ENCODE measurements at regions not wholly inside any gene's neighbourhood (a gene's known extent, or its start where the extent isn't known, plus 50 kb on each side); places are given as distances from the start of the nearest gene placed in this dataset.

GRCh38 chr18:46336278-46337111 lies 232.3 kb downstream of the HAUS1 start:
- Histone ChIP-seq H3K27ac (ENCODE audit: low read depth, low read length) (peak overlapping the region; percentile 24), H3K4me3 (ENCODE audit: low read length) (no peak overlapping the region), H3K36me3 (ENCODE audit: control insufficient read depth, insufficient read depth, low read length) (no peaks in the 10 kb centered on the region), H3K9ac (ENCODE audit: low read length) (no peak overlapping the region), H3K27me3 (ENCODE audit: control insufficient read depth, insufficient read depth, low read length) (peaks cover 3% of the 10 kb centered on the region), H3K4me1 (ENCODE audit: control insufficient read depth, insufficient read depth, low read length) (peaks cover 3% of the 10 kb centered on the region)

DNA sequence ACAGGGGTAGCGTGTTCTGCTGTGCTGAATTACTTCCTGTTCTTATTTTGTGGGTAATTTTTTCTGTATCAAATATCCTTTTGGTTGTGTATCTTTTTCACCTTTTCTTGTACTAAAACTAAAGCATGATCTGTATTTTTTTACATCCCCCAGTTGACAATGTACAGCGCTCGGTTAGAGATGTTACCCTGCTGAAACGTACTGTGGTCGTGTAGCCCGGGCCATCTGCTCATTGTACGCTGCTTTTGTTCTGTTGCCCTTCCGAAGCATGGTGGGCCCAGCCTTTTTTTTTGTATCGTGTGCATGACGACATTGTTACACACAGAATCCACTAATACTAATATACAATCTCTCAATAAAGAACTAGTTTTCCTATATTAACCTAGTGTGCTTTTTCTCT lies 233.1 kb downstream of the HAUS1 start:
- peaks cover 3% of the 10 kb centered on the region for H3K27me3 ChIP-seq (ENCODE audit: control insufficient read depth, insufficient read depth, low read length)
- H3K9ac ChIP-seq (ENCODE audit: low read length) = no peak overlapping the region
- H3K4me1 ChIP-seq (ENCODE audit: control insufficient read depth, insufficient read depth, low read length) = peaks cover 3% of the 10 kb centered on the region
- H3K27ac ChIP-seq (ENCODE audit: low read depth, low read length) = no peak overlapping the region
- H3K36me3 ChIP-seq (ENCODE audit: control insufficient read depth, insufficient read depth, low read length) = no peaks in the 10 kb centered on the region
- H3K4me3 ChIP-seq (ENCODE audit: low read length) = no peak overlapping the region

- no peaks in the 10 kb centered on the region for H3K27me3 ChIP-seq (ENCODE audit: control insufficient read depth, insufficient read depth, low read length)
- no peaks in the 10 kb centered on the region for H3K36me3 ChIP-seq (ENCODE audit: control insufficient read depth, insufficient read depth, low read length)
- no peak overlapping the region for H3K9ac ChIP-seq (ENCODE audit: low read length)
- H3K27ac ChIP-seq (ENCODE audit: low read depth, low read length) = no peak overlapping the region
- no peak overlapping the region for H3K4me3 ChIP-seq (ENCODE audit: low read length)
- peaks cover 3% of the 10 kb centered on the region for H3K4me1 ChIP-seq (ENCODE audit: control insufficient read depth, insufficient read depth, low read length)
Observed at GRCh38 chr18:46338205-46338604, 234.0 kb downstream of the HAUS1 start.

DNA sequence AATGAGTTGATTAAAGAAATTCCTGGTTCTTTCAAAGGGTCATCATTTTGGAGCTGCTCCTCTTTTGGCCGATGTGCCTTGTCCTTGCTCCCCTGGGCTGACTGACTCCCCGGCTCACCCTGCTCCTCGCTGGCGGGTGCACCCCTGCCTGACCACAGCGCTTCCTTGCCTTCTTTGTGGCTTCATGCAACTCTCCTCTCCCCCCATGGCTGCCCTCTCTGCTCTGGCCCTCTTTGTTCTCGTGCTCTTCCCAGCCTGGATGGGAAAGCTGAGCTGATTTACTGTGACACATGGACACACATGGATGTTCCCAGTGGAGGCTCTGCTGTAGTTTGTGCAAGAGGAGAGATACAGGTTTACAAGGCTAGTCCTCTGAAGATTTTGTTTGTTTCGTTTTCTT lies 234.6 kb downstream of the HAUS1 start:
- Histone ChIP-seq H3K27ac (ENCODE audit: low read depth, low read length) (no peak overlapping the region), H3K4me3 (ENCODE audit: low read length) (no peak overlapping the region), H3K4me1 (ENCODE audit: control insufficient read depth, insufficient read depth, low read length) (peaks cover 3% of the 10 kb centered on the region), H3K9ac (ENCODE audit: low read length) (no peak overlapping the region), H3K27me3 (ENCODE audit: control insufficient read depth, insufficient read depth, low read length) (no peaks in the 10 kb centered on the region), H3K36me3 (ENCODE audit: control insufficient read depth, insufficient read depth, low read length) (no peaks in the 10 kb centered on the region)

DNA sequence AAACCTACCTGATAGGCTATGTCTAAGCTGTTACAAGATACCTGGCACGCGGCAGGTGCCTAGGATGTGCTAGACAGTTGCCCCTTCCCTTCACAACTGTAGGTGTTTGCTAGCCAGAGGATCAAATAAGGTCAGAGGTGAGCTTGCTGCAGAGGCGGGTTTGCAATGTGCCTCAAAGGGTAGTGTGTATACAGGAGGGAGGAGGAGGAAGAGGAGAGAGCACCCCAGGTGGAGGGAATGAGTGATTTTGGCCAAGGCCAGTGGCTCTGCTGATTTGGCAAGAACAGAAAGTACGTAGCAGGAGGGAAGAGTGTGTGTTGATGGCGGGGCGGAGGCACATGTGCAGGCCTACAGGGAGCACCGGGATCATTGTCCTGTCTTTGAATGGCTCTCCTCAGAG lies 236.5 kb downstream of the HAUS1 start:
- Histone ChIP-seq H3K27me3 (ENCODE audit: control insufficient read depth, insufficient read depth, low read length) (no peaks in the 10 kb centered on the region), H3K27ac (ENCODE audit: low read depth, low read length) (no peak overlapping the region), H3K36me3 (ENCODE audit: control insufficient read depth, insufficient read depth, low read length) (no peaks in the 10 kb centered on the region), H3K4me1 (ENCODE audit: control insufficient read depth, insufficient read depth, low read length) (peaks cover 3% of the 10 kb centered on the region), H3K9ac (ENCODE audit: low read length) (no peak overlapping the region), H3K4me3 (ENCODE audit: low read length) (no peak overlapping the region)

DNA sequence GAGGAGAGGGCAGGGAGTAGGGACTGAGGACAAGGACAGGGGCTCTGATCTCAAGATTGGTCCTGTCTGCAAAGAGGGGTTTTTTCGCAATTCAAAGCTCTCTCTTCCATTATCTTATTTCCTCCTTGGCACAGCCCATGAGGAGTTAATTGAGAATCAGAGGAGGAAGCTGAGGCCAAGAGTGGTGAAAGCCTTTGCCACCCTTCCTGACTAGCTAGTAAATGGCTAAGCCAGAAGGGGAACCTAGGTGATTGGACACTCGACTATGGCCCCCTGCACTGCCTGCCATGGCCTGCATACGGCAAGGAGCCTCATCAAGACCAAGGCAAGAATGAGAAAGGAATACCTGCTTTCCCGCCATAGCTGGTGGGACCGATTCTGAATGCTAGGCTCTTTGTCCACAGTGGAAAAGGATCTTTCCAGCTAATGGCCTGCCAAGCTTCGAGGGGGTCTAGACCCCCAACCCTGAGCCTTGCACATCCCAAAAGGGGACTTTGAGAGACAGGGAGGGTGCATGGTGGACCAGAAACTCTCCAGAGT lies 237.9 kb downstream of the HAUS1 start:
- no peak overlapping the region for H3K9ac ChIP-seq (ENCODE audit: low read length)
- no peaks in the 10 kb centered on the region for H3K4me1 ChIP-seq (ENCODE audit: control insufficient read depth, insufficient read depth, low read length)

DNA sequence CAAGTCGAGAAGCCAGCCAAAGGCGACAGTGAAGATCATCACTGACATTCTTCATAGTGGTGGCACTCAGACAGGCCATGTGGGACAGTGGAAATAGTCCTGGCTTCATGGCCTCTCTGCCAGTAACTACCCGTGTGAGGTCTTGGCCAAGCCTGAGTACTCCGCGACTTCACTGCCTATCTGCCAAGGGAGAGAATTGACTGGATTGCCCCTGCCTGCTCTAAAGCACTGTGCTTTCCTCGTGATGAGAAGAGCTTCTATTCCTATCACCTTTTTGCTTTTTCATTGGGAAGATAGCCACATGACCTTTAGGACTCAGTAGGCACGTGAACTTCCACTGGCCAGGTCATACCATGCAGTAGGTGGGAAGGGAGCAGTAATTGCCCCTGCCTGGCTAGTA lies 239.3 kb downstream of the HAUS1 start:
- Histone ChIP-seq H3K27ac (ENCODE audit: low read depth, low read length) (no peak overlapping the region), H3K27me3 (ENCODE audit: control insufficient read depth, insufficient read depth, low read length) (no peaks in the 10 kb centered on the region), H3K4me3 (ENCODE audit: low read length) (no peak overlapping the region), H3K4me1 (ENCODE audit: control insufficient read depth, insufficient read depth, low read length) (no peaks in the 10 kb centered on the region), H3K36me3 (ENCODE audit: control insufficient read depth, insufficient read depth, low read length) (no peaks in the 10 kb centered on the region), H3K9ac (ENCODE audit: low read length) (no peak overlapping the region)

More for the DNA sequence above, 237.9 kb downstream of the HAUS1 start:
- H3K27me3 ChIP-seq (ENCODE audit: control insufficient read depth, insufficient read depth, low read length) = no peaks in the 10 kb centered on the region
- no peaks in the 10 kb centered on the region for H3K36me3 ChIP-seq (ENCODE audit: control insufficient read depth, insufficient read depth, low read length)
- no peak overlapping the region for H3K27ac ChIP-seq (ENCODE audit: low read depth, low read length)
- no peak overlapping the region for H3K4me3 ChIP-seq (ENCODE audit: low read length)

- Histone ChIP-seq H3K27me3 (ENCODE audit: control insufficient read depth, insufficient read depth, low read length) (no peaks in the 10 kb centered on the region), H3K9ac (ENCODE audit: low read length) (no peak overlapping the region), H3K4me1 (ENCODE audit: control insufficient read depth, insufficient read depth, low read length) (no peaks in the 10 kb centered on the region), H3K4me3 (ENCODE audit: low read length) (no peak overlapping the region), H3K27ac (ENCODE audit: low read depth, low read length) (no peak overlapping the region), H3K36me3 (ENCODE audit: control insufficient read depth, insufficient read depth, low read length) (no peaks in the 10 kb centered on the region)
Observed at GRCh38 chr18:46343931-46344372, 239.8 kb downstream of the HAUS1 start.

- Histone ChIP-seq H3K4me3 (ENCODE audit: low read length) (no peak overlapping the region), H3K27ac (ENCODE audit: low read depth, low read length) (no peak overlapping the region), H3K36me3 (ENCODE audit: control insufficient read depth, insufficient read depth, low read length) (no peaks in the 10 kb centered on the region), H3K4me1 (ENCODE audit: control insufficient read depth, insufficient read depth, low read length) (no peaks in the 10 kb centered on the region), H3K27me3 (ENCODE audit: control insufficient read depth, insufficient read depth, low read length) (no peaks in the 10 kb centered on the region), H3K9ac (ENCODE audit: low read length) (no peak overlapping the region)
Observed at GRCh38 chr18:46344416-46345180, 240.4 kb downstream of the HAUS1 start.

GRCh38 chr18:46345181-46345465 lies 240.9 kb downstream of the HAUS1 start:
- Histone ChIP-seq H3K27ac (ENCODE audit: low read depth, low read length) (no peak overlapping the region), H3K36me3 (ENCODE audit: control insufficient read depth, insufficient read depth, low read length) (no peaks in the 10 kb centered on the region), H3K27me3 (ENCODE audit: control insufficient read depth, insufficient read depth, low read length) (no peaks in the 10 kb centered on the region), H3K4me3 (ENCODE audit: low read length) (no peak overlapping the region), H3K9ac (ENCODE audit: low read length) (no peak overlapping the region), H3K4me1 (ENCODE audit: control insufficient read depth, insufficient read depth, low read length) (no peaks in the 10 kb centered on the region)

GRCh38 chr18:46346213-46346612 lies 242.0 kb downstream of the HAUS1 start:
- no peak overlapping the region for H3K9ac ChIP-seq (ENCODE audit: low read length)
- no peaks in the 10 kb centered on the region for H3K27me3 ChIP-seq (ENCODE audit: control insufficient read depth, insufficient read depth, low read length)
- no peak overlapping the region for H3K27ac ChIP-seq (ENCODE audit: low read depth, low read length)
- no peak overlapping the region for H3K4me3 ChIP-seq (ENCODE audit: low read length)
- H3K4me1 ChIP-seq (ENCODE audit: control insufficient read depth, insufficient read depth, low read length) = no peaks in the 10 kb centered on the region
- H3K36me3 ChIP-seq (ENCODE audit: control insufficient read depth, insufficient read depth, low read length) = no peaks in the 10 kb centered on the region

DNA sequence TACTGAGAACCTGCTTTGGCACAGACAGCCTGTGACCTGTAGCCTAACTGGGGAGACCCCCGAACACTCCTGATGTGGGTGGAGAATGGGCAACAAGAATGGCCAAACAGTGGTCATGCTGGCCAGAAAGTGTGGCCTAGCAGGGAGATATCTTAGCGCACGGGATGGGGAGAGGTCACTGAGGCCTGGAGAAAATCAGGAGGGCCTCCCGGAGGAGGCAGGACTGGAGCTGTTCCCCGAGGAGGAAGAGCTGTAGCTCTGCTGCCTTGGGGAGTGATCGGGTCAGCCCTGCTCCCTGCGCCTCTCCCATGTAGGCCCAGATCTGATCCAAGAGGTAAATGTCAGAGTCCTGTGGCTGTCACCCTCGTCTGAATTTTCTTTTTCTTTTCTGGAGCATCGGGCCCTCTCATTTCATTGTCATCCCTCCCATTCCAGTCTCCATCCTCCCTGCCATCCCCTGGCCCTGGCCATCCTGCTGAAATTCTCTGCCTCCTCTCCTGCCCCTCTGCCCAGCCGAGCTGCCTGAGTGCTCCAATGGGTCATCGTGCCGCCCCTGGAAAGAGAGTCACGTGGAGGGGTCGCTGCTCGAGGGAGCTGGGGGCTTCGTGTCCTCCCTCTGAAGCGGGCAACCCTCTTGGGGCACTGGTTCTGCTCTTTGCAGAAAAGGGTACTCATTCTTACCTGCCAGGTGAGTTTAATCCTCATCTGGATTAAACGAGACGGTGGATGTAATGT lies 242.9 kb downstream of the HAUS1 start:
- Histone ChIP-seq H3K36me3 (ENCODE audit: control insufficient read depth, insufficient read depth, low read length) (no peaks in the 10 kb centered on the region), H3K27ac (ENCODE audit: low read depth, low read length) (no peak overlapping the region), H3K4me1 (ENCODE audit: control insufficient read depth, insufficient read depth, low read length) (no peaks in the 10 kb centered on the region), H3K27me3 (ENCODE audit: control insufficient read depth, insufficient read depth, low read length) (no peaks in the 10 kb centered on the region), H3K9ac (ENCODE audit: low read length) (no peak overlapping the region), H3K4me3 (ENCODE audit: low read length) (no peak overlapping the region)
